DND-41 (cell line): ENCODE measurements at regions not wholly inside any gene's neighbourhood (a gene's known extent, or its start where the extent isn't known, plus 50 kb on each side); places are given as distances from the start of the nearest gene placed in this dataset.
A peak's percentile ranks its signal among the peaks of the same experiment; 100 is the strongest.

Experiments used
- ATAC-seq: fragments of 200-7000 bp; cut with Tn5 transposase; 3 replicates; pipeline ENCODE4 v1.9.1; 2021; ENCODE audit warnings: low read depth; ENCODE audit not compliant: insufficient read depth
- DNase-seq: peaks from one replicate; pipeline ENCODE4 v3.0.0-alpha.2; 2020
- H2AFZ ChIP-seq: 2 replicates; pipeline ENCODE4 v1.6.0; 2012; ENCODE audit warnings: low read depth, low read length
- H3K27ac ChIP-seq: 2 replicates; pipeline ENCODE4 v1.5.1; 2012; ENCODE audit warnings: low read length, inconsistent platforms
- H3K27me3 ChIP-seq: fragments of 200-600 bp; sonication (generic); 2 replicates; pipeline ENCODE4 v1.6.0; 2012; ENCODE audit warnings: low read length, mild to moderate bottlenecking, inconsistent platforms; ENCODE audit not compliant: insufficient read depth, poor library complexity
- H3K36me3 ChIP-seq: 2 replicates; pipeline ENCODE4 v1.5.1; 2012; ENCODE audit warnings: low read length, inconsistent platforms; ENCODE audit not compliant: insufficient read depth
- H3K4me1 ChIP-seq: 2 replicates; pipeline ENCODE4 v1.5.1; 2012; ENCODE audit warnings: mild to moderate bottlenecking, low read length; ENCODE audit not compliant: insufficient read depth
- H3K4me2 ChIP-seq: 2 replicates; pipeline ENCODE4 v1.6.0; 2012; ENCODE audit warnings: mild to moderate bottlenecking, moderate library complexity, low read length, inconsistent platforms; ENCODE audit not compliant: insufficient read depth
- H3K4me3 ChIP-seq, 2 experiments: fragments of 200-600 bp in 1 of 2; shearing (Covaris generic) in 1 of 2; 2 replicates each; pipeline ENCODE4 v1.5.1; 2012 to 2016; ENCODE audit warnings: inconsistent platforms in 2 of 2, low read length in 2 of 2, mild to moderate bottlenecking in 2 of 2, low read depth in 1 of 2, moderate library complexity in 1 of 2
- H3K79me2 ChIP-seq: 2 replicates; pipeline ENCODE4 v1.6.0; 2012; ENCODE audit warnings: low read length, inconsistent platforms; ENCODE audit not compliant: insufficient read depth
- H3K9ac ChIP-seq: 2 replicates; pipeline ENCODE4 v1.6.0; 2012; ENCODE audit warnings: low read depth, mild to moderate bottlenecking, inconsistent platforms, low read length, moderate library complexity
- H3K9me3 ChIP-seq: 2 replicates; pipeline ENCODE4 v1.5.1; 2012; ENCODE audit warnings: low read length, moderate library complexity, mild to moderate bottlenecking, inconsistent platforms; ENCODE audit not compliant: insufficient read depth, severe bottlenecking
- H4K20me1 ChIP-seq: 2 replicates; pipeline ENCODE4 v1.6.0; 2012; ENCODE audit warnings: low read length; ENCODE audit not compliant: insufficient read depth
- CTCF ChIP-seq: IDR thresholded peaks from 2 replicates; pipeline ENCODE4 v1.5.1; 2012; ENCODE audit warnings: borderline replicate concordance, low read length, moderate library complexity, mild to moderate bottlenecking; ENCODE audit not compliant: poor library complexity, severe bottlenecking; ENCODE audit errors: extremely low read depth
- EZH2 ChIP-seq: IDR thresholded peaks from 3 replicates; pipeline ENCODE4 v1.6.1; 2012; ENCODE audit warnings: borderline replicate concordance, low read depth, mild to moderate bottlenecking, moderate library complexity, low read length, inconsistent platforms; ENCODE audit not compliant: severe bottlenecking

DNA sequence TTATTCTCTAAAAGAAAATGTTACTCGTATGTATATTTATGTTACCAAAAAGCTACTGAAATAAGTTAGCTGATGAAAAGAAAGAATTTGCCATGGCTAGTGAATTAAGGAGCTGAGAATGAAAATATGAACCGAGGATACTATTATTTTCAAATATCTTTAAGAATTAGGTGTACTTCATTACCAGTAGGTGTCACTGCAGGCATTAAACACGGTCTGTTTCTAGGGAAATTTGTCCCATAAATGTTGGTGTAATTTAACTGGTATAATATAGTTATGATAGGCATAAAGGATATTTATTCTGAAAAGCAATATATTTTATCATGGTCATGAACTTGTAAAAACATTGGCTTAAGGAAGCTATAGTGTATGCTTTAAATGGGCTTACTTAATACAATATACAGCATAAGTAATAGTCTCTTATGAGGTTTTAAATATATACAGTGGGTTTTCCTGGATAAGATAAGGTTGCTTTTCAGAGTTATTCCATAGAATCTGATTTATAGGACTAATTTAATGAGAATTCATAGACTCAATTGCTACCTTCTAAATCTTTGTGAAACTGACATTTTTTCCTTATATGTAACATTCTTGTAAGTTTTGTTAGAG is 72.4 kb upstream of the MPDZ start:
- DNase-seq (no peak), ATAC-seq (no peak)
- Histone ChIP-seq H4K20me1 (no peaks in the 10 kb centered on the region), H2AFZ (no peak overlapping the region), H3K9me3 (no peaks in the 10 kb centered on the region), H3K27me3 (no peaks in the 10 kb centered on the region), H3K4me3 (no peak overlapping the region), H3K4me1 (no peaks in the 10 kb centered on the region), H3K9ac (no peak overlapping the region), H3K27ac (no peak overlapping the region), H3K4me2 (no peak overlapping the region), H3K79me2 (no peaks in the 10 kb centered on the region), H3K36me3 (no peaks in the 10 kb centered on the region)
- TF ChIP-seq EZH2 = no peak
- peak; percentile 54 for TF ChIP-seq CTCF

DNA sequence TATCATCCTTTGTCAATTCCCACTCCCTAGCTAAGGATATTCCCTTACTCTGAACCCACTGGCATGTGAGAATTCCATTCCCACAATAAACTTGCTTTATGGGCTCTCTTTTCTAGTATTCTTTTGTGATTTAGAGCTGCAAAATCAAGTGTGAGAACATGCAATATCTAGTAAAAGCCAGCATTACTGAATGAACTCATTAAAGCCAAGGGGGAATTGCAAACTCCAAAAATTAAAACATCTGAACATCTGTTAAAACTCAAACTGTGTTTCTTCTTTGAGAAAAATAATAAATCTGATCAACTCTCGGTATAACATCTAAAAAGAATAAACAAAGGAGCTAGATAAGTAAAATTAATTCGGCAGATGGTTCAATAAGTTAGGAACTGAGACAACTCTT is 53.1 kb upstream of the MPDZ start:
- no peak overlapping the region for H3K4me3 ChIP-seq
- no peak for TF ChIP-seq CTCF
- TF ChIP-seq EZH2 = no peak
- H3K79me2 ChIP-seq = no peaks in the 10 kb centered on the region
- no peak overlapping the region for H3K4me2 ChIP-seq
- no peaks in the 10 kb centered on the region for H3K9me3 ChIP-seq
- no peaks in the 10 kb centered on the region for H4K20me1 ChIP-seq
- H2AFZ ChIP-seq = no peak overlapping the region
- H3K9ac ChIP-seq = no peak overlapping the region
- no peaks in the 10 kb centered on the region for H3K27me3 ChIP-seq
- DNase-seq (no peak), ATAC-seq (no peak)
- no peak overlapping the region for H3K27ac ChIP-seq
- no peaks in the 10 kb centered on the region for H3K4me1 ChIP-seq
- no peaks in the 10 kb centered on the region for H3K36me3 ChIP-seq

DNA sequence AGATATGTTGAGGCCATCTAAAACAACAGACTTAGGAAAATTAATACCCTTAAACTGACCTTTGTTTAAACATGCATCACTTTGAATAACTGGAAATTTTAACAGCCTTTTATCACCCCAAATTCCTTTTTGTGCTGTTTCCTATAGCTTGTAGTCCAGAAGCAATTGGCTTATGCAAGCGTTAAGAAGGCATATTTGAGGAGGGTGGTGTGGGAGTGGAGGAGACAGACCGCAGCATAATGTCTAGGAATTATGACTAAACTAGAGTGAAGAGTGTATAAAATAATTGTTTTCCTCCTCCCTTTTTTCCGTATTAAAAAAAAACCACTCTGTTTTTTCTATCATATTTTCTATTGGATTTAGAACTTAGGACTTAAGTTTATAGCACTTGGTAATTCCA is 51.8 kb upstream of the MPDZ start:
- Histone ChIP-seq H3K9me3 (no peaks in the 10 kb centered on the region), H3K4me1 (no peaks in the 10 kb centered on the region), H2AFZ (no peak overlapping the region), H3K36me3 (no peaks in the 10 kb centered on the region), H3K9ac (no peak overlapping the region), H4K20me1 (no peaks in the 10 kb centered on the region), H3K4me3 (no peak overlapping the region), H3K27me3 (no peaks in the 10 kb centered on the region), H3K79me2 (no peaks in the 10 kb centered on the region), H3K4me2 (no peak overlapping the region), H3K27ac (no peak overlapping the region)
- DNase-seq (no peak), ATAC-seq (no peak)
- TF ChIP-seq EZH2 (no peak), CTCF (no peak)
